ENCODE measurements at regions not wholly inside any gene's neighbourhood (a gene's known extent, or its start where the extent isn't known, plus 50 kb on each side); places are given as distances from the start of the nearest gene placed in this dataset.

DNA sequence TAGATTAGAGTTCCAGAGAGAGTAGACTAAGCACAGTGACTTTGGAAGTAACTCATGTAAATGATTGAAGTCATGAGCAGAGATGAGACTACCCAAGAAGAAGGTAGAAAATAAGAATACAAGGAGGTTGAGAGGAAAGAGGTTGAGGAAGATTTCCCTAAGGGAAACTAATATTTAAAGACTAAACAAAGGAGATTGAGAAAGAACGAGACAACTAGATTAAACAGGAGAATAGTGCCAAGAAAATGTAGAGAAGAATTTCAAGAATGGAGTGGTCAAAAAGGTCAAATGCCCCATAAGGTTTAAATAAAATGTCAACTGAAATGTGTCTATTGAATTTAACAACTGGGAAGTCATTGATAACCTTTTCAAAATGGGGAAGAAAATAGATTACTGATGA, 59.0 kb downstream of the RPS29 start:
- no peak for DNase-seq (ENCODE audit: extremely low read depth, low read depth)
- TF ChIP-seq, protein P1, sequence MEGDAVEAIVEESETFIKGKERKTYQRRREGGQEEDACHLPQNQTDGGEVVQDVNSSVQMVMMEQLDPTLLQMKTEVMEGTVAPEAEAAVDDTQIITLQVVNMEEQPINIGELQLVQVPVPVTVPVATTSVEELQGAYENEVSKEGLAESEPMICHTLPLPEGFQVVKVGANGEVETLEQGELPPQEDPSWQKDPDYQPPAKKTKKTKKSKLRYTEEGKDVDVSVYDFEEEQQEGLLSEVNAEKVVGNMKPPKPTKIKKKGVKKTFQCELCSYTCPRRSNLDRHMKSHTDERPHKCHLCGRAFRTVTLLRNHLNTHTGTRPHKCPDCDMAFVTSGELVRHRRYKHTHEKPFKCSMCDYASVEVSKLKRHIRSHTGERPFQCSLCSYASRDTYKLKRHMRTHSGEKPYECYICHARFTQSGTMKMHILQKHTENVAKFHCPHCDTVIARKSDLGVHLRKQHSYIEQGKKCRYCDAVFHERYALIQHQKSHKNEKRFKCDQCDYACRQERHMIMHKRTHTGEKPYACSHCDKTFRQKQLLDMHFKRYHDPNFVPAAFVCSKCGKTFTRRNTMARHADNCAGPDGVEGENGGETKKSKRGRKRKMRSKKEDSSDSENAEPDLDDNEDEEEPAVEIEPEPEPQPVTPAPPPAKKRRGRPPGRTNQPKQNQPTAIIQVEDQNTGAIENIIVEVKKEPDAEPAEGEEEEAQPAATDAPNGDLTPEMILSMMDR (IDR thresholded peaks at IDR 0.05; ENCODE audit: low read depth, low read length, missing control alignments) = no peak
- H3K4me3 ChIP-seq (replicated peaks; ENCODE audit: low read depth, low read length) = no peak overlapping the region

DNA sequence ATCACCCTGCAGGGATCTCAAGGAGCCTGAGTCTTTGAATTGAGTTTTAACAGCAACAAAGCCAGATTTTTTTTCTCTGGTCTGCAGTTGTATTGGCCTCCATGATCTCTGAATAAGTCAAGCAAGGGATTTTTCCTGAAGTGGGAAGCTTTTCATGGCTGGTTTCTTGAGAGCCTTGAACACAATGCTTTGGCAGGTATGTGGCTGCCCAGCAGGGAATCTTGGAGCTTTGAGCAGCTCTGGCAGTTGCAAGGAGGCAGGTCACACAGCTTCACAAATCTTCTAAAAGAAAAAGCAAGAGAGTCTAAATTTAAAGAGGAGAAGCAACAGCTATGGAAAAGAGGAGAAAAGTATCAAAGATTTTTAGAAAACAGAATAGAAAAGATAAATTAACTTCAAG, 60.1 kb downstream of the RPS29 start:
- TF ChIP-seq, protein P1 (IDR thresholded peaks at IDR 0.05; ENCODE audit: low read depth, low read length, missing control alignments) = no peak
- no peak for DNase-seq (ENCODE audit: extremely low read depth, low read depth)
- no peak overlapping the region for H3K4me3 ChIP-seq (replicated peaks; ENCODE audit: low read depth, low read length)

DNA sequence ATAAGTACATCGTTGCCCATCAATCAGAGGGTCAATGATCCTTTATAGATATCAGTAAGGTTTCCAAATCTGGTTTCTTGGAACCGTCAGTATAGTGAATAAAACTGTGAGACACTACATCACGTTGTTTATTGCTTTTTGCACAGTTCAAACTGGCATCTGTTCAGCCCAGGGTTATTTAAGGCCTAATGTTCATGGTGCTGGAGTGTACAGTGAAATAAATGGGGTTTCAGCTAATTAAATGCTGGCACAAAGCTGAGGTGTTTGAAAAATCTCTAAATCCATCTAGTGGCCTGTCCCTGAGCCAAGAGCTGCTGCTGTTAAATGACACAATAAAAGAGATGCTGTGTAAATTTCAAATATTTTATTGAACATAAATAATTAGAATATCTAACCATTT, 69.9 kb downstream of the RPS29 start:
- H3K4me3 ChIP-seq (replicated peaks; ENCODE audit: low read depth, low read length) = no peak overlapping the region
- TF ChIP-seq, protein P1 (IDR thresholded peaks at IDR 0.05; ENCODE audit: low read depth, low read length, missing control alignments) = no peak
- no peak for DNase-seq (ENCODE audit: extremely low read depth, low read depth)

DNA sequence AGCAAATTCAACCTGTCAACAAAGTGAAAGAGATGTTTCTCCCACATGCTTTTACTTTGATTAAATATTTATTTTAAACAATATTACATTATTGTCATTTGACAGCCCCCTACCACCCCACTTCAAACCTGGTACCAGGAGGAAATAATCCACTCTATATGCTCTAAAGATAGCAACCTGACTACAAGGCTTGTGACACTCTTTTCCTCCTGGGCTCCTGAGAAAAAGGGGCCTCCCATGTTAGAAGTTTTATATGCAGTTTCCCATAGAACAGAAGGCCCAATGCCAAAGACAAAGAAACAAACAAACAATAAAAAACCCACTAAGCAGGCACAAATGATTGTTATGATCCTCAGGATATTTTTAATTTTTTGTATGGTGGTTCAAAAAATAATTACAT, 73.6 kb downstream of the RPS29 start:
- no peak overlapping the region for H3K4me3 ChIP-seq (replicated peaks; ENCODE audit: low read depth, low read length)
- TF ChIP-seq, protein P1 (IDR thresholded peaks at IDR 0.05; ENCODE audit: low read depth, low read length, missing control alignments) = no peak
- DNase-seq (ENCODE audit: extremely low read depth, low read depth) = no peak

DNA sequence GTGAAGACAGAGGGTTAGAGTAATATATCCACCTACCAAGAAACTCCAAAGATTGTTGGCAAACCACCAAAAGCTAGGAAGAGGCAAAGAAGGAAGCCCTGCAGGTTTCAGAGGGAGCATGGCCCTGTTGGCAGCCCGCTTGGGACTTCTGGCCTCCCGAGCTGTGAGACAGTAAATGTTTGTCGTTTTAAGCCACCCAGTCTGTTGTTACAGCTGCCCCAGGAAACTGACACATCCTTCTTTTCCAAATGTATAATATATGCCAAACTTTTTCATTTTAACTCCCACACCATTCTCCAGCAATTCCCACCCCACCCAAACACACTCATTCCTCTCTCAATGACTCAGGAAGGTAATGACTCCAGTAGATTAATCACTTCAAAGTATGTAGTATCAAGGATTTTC, 74.0 kb downstream of the RPS29 start:
- no peak overlapping the region for H3K4me3 ChIP-seq (replicated peaks; ENCODE audit: low read depth, low read length)
- TF ChIP-seq, protein P1 (IDR thresholded peaks at IDR 0.05; ENCODE audit: low read depth, low read length, missing control alignments) = no peak
- DNase-seq (ENCODE audit: extremely low read depth, low read depth) = peak; percentile 11

DNA sequence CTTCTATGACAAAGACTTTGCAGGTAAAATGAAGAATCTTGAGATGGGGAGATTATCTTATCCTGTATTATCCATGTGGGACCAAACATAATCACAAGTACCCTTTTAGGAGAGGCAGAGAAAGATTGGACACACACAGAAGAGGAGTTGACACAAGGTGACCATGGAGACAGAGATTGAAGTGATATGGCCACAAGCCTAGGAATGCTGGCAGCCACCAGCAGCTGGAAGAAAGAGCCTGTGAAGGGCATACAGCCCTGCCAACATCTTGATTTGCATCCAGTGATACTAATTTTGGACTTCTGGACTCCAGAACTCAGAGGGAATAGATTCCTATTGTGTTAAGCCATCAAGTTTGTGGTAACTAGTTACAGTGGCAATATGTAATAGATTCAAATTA, 78.1 kb downstream of the RPS29 start:
- DNase-seq (ENCODE audit: extremely low read depth, low read depth) = no peak
- TF ChIP-seq, protein P1 (IDR thresholded peaks at IDR 0.05; ENCODE audit: low read depth, low read length, missing control alignments) = no peak
- no peak overlapping the region for H3K4me3 ChIP-seq (replicated peaks; ENCODE audit: low read depth, low read length)

DNA sequence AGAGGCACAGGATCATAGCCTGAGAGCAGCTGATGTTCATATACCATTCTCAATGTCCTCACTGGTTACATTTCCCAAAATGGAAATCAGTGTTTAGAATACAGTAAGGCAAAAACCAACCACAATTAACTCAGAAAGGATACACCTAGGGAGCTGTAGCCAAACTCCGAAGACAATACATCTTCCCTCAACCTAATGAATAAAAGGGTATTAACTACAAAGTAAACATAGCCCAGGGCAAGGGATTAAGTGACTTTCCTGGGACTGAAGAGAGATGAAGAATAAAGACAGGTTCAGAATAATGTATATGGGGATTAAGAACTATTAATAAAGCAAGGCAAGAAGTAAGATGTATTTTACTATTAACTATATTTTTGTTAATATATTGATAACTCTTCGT, 79.5 kb downstream of the RPS29 start:
- TF ChIP-seq, protein P1 (IDR thresholded peaks at IDR 0.05; ENCODE audit: low read depth, low read length, missing control alignments) = no peak

More for the DNA sequence above, 79.5 kb downstream of the RPS29 start:
- no peak for DNase-seq (ENCODE audit: extremely low read depth, low read depth)
- no peak overlapping the region for H3K4me3 ChIP-seq (replicated peaks; ENCODE audit: low read depth, low read length)
